ENCODE measurements at regions not wholly inside any gene's neighbourhood (a gene's known extent, or its start where the extent isn't known, plus 50 kb on each side); places are given as distances from the start of the nearest gene placed in this dataset.
"Not testable (repeated sequence)": the region's sequence is repeated elsewhere in the genome, so short reads cannot be mapped to it uniquely, and the experiment has no call there.

DNA sequence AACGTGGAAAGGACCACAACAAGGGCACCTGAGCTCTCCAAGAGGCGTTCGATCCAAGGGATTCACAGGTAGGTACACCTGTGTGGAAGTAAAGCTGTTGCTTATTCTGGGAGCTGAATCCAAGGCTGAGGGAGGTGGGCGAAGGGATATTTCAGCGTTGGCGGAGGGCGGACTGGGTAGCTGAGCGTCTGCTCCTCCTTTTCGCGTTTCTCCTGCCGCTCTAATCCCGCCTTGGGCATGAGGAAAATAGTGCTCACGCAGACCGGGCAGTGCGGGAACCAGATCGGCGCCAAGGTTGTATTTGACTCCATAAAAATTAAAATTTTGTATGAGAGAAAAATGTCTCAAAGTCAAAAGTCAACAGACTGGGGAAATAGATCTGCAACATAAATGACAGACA is 3966.2 kb upstream of the OR11H1 start:
- H3K27me3 ChIP-seq; ATAC-seq; intact Hi-C loops (cut with DNase I); H3K4me1 ChIP-seq; H3K36me3 ChIP-seq; H3K27ac ChIP-seq; H3K4me3 ChIP-seq: not testable (repeated sequence)
- DNase-seq, result peak in 1 of 4 donors; percentile 71
- peaks cover 0 to 32% of the 10 kb centered on the region in 2 donors for H3K9me3 ChIP-seq

- H3K36me3 ChIP-seq; intact Hi-C loops (cut with DNase I); H3K27ac ChIP-seq; ATAC-seq; H3K4me1 ChIP-seq; H3K4me3 ChIP-seq; H3K27me3 ChIP-seq: not testable (repeated sequence)
- H3K9me3 ChIP-seq, result peaks cover 0 to 73% of the 10 kb centered on the region in 2 donors
- peak in 1 of 4 donors; percentile 69 for DNase-seq
Measured at GRCh38 chr22:11568837-11569563, 3959.0 kb upstream of the OR11H1 start.

DNA sequence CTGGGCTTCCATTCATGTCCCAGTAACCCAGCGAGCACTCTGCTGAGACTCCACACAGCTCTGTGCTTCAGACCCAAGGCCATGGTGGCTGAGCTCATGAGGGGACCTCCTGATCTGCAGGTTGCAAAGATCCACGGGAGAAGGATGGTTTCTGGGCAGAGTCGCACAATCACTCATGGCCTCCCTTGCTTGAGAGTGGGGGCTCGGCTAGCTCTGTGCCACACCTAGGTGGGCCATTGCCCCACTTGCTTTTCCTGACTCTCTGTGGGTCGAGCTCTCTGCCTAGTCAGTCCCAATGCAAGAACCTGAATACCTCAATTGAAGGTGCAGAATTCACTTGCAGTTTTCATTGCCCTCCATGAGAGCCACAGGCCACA is 3958.4 kb upstream of the OR11H1 start:
- H3K9me3 ChIP-seq, result peaks cover 0 to 79% of the 10 kb centered on the region in 2 donors
- H3K27me3 ChIP-seq; H3K4me1 ChIP-seq; H3K4me3 ChIP-seq; H3K36me3 ChIP-seq; H3K27ac ChIP-seq; intact Hi-C loops (cut with DNase I); ATAC-seq: not testable (repeated sequence)
- DNase-seq, result peak in 1 of 4 donors; percentile 70

GRCh38 chr22:11573154-11573553 is 3954.8 kb upstream of the OR11H1 start:
- H3K4me3 ChIP-seq; H3K27me3 ChIP-seq; intact Hi-C loops (cut with DNase I); H3K36me3 ChIP-seq; H3K4me1 ChIP-seq; ATAC-seq; H3K27ac ChIP-seq: not testable (repeated sequence)
- DNase-seq, result peak in 1 of 4 donors; percentile 31
- peaks cover 0 to 94% of the 10 kb centered on the region in 2 donors for H3K9me3 ChIP-seq

GRCh38 chr22:11574231-11574630 is 3953.8 kb upstream of the OR11H1 start:
- DNase-seq, result peak in 1 of 4 donors; percentile 84
- peaks cover 0 to 93% of the 10 kb centered on the region in 2 donors for H3K9me3 ChIP-seq
- H3K4me3 ChIP-seq; intact Hi-C loops (cut with DNase I); H3K27me3 ChIP-seq; H3K4me1 ChIP-seq; H3K36me3 ChIP-seq; ATAC-seq; H3K27ac ChIP-seq: not testable (repeated sequence)

DNA sequence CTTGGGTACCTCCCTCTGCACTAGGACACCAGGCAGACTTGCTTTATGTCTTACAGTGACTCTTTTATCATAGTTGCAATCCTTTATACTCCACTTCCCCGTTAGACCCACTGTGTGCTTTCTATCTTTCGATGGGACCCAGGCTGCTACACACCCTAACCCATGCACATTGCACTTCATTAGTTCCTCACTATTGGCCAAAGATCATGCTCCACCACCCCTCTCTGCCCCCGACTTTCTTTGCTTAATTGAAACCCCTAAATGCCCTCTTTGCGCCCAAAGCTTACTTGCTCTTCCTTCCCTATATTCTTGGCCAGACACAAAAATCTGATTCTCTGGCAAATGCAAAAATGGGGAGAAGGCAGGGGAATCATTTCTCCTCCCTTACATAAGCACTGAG is 3953.3 kb upstream of the OR11H1 start:
- H3K9me3 ChIP-seq, result peaks cover 0 to 92% of the 10 kb centered on the region in 2 donors
- H3K36me3 ChIP-seq; DNase-seq; H3K4me3 ChIP-seq; H3K27me3 ChIP-seq; H3K4me1 ChIP-seq; intact Hi-C loops (cut with DNase I); ATAC-seq; H3K27ac ChIP-seq: not testable (repeated sequence)

GRCh38 chr22:11576740-11577139 is 3951.3 kb upstream of the OR11H1 start:
- H3K27me3 ChIP-seq; H3K4me1 ChIP-seq; intact Hi-C loops (cut with DNase I); ATAC-seq; H3K36me3 ChIP-seq; H3K4me3 ChIP-seq; H3K27ac ChIP-seq: not testable (repeated sequence)
- H3K9me3 ChIP-seq, result peaks cover 0 to 90% of the 10 kb centered on the region in 2 donors
- peak in 1 of 4 donors; percentile 50 for DNase-seq

DNA sequence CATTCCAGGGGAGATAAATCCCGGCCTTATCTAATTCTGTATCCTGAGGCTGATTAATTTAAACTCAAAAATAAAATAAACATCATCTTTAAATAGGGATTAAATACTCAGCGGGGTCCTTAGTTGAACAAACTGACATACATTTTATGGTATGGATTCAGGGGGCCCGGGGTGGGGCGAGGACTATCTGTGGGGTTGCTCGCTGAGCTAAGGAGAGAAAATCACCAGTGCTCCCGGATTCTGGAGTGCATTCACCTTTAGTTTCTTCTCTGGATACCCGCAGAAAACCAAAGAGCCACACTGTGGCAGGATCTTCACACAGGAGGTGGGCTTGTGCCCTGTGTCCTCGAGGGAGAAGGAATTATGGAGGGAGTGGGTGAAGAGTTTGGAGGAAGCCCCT is 3949.9 kb upstream of the OR11H1 start:
- H3K4me1 ChIP-seq; H3K27me3 ChIP-seq; H3K4me3 ChIP-seq; H3K36me3 ChIP-seq; H3K27ac ChIP-seq; ATAC-seq; intact Hi-C loops (cut with DNase I): not testable (repeated sequence)
- DNase-seq, result peak in 1 of 4 donors; percentile 51
- H3K9me3 ChIP-seq, result peaks cover 0 to 89% of the 10 kb centered on the region in 2 donors

DNA sequence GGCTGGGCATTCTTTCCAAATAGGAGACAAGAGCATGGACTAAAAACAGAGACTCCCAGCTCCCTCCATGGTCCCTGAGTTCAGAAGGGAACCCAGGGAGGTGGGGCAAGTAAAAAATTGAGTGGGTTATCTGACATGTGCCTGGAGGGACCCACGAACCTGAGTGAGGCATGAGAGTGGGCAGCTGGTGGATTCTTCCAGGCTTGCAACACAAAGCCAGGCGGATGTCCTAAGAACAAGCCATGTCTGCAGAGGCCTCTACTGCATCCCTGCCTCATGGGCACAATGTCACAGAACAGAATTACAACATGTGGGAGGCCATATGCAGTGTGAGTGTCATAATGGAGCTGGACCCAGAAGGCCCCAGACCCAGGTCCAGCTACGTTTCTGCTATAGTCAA is 3949.4 kb upstream of the OR11H1 start:
- H3K9me3 ChIP-seq, result peaks cover 0 to 89% of the 10 kb centered on the region in 2 donors
- H3K4me1 ChIP-seq; H3K27ac ChIP-seq; intact Hi-C loops (cut with DNase I); H3K4me3 ChIP-seq; ATAC-seq; H3K27me3 ChIP-seq; DNase-seq; H3K36me3 ChIP-seq: not testable (repeated sequence)

DNA sequence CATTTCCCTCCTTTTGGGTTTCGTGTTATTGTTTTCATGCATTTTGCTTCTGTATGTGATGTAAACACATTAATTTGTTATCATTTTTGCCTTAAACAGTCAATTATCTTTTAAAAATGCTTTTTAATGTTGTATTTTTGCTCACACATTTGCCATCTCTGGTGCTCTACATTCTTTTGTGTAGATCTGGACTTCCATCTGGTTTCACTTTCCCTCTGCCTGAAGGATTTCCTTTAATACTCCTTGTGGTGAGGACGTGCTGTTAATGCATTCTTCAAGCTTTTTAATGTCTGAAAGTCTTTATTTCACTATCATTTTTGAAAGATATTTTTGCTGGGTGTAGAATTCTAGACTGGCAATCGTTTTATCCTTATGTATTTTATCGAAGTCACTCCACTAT is 3945.9 kb upstream of the OR11H1 start:
- intact Hi-C loops (cut with DNase I); H3K27me3 ChIP-seq; H3K27ac ChIP-seq; ATAC-seq; H3K4me1 ChIP-seq; H3K36me3 ChIP-seq; DNase-seq; H3K4me3 ChIP-seq: not testable (repeated sequence)
- H3K9me3 ChIP-seq, result peaks cover 0 to 86% of the 10 kb centered on the region in 2 donors

DNA sequence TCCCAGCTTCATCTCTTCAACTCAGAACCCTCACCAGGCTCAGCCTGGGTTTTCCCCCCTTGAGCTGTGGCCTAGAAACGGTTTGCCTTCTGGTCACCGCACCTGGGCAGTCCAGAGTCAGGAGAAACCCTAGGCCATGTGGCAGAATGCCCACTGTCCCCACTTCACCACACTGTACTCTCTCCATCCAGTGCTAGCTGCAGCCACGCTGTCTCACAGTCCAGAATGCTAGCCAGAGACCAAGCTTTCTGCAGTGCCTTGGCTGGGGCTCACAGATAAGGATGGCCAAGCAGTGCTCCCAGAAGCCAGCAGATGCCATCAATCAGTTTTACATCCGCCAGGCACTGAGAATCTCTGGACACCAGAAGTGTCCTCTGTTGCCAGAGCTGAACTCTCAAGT is 3943.8 kb upstream of the OR11H1 start:
- H3K36me3 ChIP-seq; H3K27ac ChIP-seq; H3K4me1 ChIP-seq; H3K4me3 ChIP-seq; ATAC-seq; intact Hi-C loops (cut with DNase I); H3K27me3 ChIP-seq: not testable (repeated sequence)
- H3K9me3 ChIP-seq, result peaks cover 0 to 85% of the 10 kb centered on the region in 2 donors
- peak in 1 of 4 donors; percentile 53 for DNase-seq

- H3K36me3 ChIP-seq; intact Hi-C loops (cut with DNase I); H3K27me3 ChIP-seq; H3K27ac ChIP-seq; H3K4me1 ChIP-seq; DNase-seq; ATAC-seq; H3K4me3 ChIP-seq: not testable (repeated sequence)
- peaks cover 0 to 80% of the 10 kb centered on the region in 2 donors for H3K9me3 ChIP-seq
Measured at GRCh38 chr22:11594552-11594951, 3933.4 kb upstream of the OR11H1 start.

GRCh38 chr22:11597666-11598358 is 3930.2 kb upstream of the OR11H1 start:
- DNase-seq, result peak in 1 of 4 donors; percentile 72
- H3K9me3 ChIP-seq, result peaks cover 0 to 78% of the 10 kb centered on the region in 2 donors
- intact Hi-C loops (cut with DNase I); H3K27me3 ChIP-seq; H3K36me3 ChIP-seq; ATAC-seq; H3K4me3 ChIP-seq; H3K4me1 ChIP-seq; H3K27ac ChIP-seq: not testable (repeated sequence)

Data from left lung (tissue), 4 donors.